ENCODE measurements at regions not wholly inside any gene's neighbourhood (a gene's known extent, or its start where the extent isn't known, plus 50 kb on each side); places are given as distances from the start of the nearest gene placed in this dataset.
"Not testable (repeated sequence)": the region's sequence is repeated elsewhere in the genome, so short reads cannot be mapped to it uniquely, and the experiment has no call there.

DNA sequence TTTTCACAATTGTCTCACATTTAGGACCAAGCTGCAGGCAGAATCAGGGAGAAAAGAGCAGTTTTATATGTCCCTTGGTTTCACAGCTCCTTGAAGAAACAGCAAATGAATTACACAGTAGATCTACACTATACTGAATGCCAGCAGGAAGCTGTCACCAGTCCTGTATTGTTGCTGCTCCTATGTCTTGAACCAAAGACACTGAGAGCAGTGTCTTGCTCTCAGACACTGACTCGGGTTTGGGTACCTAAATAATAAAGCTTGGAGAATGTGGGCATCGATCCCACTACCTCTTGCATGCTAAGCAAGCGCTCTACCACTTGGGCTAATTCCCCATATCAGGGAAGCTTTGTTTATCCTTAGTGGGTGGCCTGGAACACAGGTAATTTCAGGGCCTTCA lies 552.7 kb downstream of the PRIM2 start:
- DNase-seq = not testable (repeated sequence)

DNA sequence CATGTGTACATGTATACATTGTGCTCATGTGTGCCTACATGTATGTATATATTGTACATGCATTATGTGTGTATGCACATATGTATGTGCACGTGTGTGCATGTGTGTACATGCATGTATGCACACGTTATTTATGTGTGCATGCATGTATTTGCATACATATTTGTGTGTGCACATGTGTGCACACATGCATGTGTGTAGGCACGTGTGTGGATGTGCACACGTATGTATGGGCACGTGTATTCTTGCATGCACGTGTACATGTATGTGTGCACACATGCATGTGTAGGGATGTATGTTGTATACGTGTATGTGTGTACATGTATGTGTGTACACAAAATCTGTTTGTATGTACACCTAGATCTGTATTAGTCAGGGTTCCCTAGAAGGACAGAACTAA lies 556.0 kb downstream of the PRIM2 start:
- not testable (repeated sequence) for DNase-seq

DNA sequence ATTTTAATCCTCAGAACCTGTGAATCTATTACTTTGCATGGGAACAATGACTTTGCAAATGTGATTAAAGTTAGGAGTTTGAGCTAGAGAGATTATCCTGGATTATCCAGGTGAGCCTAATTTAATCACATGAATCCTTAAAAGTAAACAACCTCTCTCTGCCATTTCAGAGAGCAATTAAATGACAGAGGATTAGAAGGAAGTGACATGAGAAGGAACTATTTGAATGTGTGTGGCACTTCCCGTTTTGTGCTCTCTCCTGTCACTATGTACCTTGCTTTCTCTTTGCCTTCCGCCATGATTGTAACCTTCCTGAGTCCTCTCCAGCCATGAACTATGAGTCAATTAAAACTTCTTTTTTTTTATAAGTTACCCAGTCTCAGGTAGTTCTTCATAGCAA lies 559.2 kb downstream of the PRIM2 start:
- DNase-seq = not testable (repeated sequence)

DNA sequence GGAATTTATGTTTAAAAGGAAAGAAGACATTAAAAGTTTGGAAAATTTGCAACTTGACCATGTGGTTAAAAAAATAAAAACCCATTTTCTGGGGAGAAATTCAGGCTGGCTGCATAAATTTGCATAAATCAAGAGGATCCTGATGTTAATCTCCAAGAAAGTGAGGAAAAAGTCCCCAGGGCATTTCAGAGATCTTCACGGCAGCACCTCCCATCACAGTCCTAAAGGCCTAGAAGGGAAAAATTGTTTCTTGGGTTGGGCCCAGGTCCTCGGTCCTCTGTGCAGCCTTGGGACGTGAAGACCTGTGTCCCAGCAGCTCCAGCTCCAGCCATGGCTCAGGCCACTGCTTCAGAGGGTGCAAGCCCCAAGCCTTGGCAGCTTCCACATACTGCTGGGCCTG lies 560.3 kb downstream of the PRIM2 start:
- not testable (repeated sequence) for DNase-seq

DNA sequence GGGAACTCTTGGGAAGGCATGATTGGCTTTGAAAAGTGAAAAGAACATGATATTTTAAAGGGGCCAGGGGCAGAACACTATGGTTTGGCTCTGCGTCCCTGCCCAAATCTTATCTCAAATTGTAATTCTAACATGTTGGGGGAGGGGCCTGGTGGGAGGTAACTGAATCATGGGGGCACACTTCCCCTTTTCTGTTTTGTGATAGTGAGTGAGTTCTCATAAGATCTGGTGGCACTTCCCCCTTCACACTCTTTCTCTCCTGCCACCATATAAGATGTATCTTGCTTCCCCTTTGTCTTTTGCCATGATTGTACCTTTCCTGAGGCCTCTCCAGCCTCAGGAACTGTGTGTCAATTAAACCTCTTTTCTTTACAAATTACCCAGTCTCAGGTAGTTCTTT lies 561.4 kb downstream of the PRIM2 start:
- not testable (repeated sequence) for DNase-seq

DNA sequence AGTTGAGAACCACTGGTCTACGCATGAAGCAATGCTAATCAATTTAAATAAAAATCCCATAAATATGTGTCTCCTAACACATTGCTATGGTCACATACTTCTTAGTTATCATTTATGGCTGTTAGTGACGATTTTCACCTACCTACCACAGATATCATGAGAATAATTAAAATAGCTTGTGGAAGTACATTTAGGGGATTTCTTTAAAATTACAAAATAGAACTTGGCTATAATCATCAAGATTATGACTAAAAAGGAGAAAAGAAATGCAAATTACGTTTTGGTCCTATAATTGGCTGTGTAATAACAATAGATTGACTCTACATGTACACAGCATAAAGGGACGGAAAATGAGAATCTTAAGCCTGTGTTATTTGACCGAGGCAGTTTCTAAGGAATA lies 581.4 kb downstream of the PRIM2 start:
- not testable (repeated sequence) for DNase-seq

DNA sequence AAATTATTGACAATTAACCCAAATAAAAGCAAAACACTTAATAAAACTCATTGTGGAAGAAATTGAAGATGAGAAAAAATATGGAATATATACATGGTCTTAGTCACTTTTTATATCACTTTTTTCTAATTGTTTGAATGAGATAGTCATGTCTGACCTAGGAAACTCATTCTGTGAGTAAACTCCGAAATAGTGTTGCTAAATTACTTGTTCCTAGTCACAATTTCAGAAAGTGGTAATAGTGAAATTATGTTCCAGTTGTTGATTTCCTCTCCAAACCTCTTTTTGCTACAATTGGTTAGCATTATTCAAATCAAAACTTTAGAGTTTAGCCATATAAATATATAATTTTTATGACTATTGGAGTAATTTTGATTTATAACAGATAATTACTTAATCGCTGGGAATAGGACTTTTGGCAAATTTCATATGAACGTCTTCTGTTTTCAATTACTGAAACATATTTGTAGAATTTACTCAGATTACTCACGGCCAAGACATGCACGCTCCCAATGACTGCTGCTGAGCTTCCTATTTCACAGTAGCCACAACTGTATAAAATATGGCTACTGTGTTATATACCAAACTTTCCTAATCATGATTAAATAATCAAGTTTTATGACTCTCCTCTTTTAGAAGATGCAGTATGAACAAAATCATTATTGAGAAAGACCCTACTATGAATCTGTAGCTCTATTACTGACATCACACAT lies 583.4 kb downstream of the PRIM2 start:
- not testable (repeated sequence) for DNase-seq

DNA sequence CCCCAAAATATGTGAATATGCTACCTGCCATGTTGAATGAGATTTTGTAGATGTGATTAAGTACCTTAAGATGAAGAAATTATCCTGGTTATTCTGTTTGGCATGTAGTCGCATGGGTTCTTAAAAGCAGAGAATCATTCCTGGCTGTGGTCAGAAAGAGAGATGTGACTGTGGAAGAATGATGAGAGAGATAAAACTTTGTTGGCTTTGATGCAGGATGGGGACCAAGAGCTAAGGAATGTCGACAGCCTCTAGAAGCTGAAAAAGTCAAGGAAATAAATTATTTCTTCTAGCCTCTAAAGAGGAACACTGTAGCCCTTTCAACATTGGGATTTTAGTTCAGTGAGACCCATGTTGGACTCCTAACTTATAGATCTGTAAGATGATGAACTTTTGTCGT lies 584.0 kb downstream of the PRIM2 start:
- not testable (repeated sequence) for DNase-seq

DNA sequence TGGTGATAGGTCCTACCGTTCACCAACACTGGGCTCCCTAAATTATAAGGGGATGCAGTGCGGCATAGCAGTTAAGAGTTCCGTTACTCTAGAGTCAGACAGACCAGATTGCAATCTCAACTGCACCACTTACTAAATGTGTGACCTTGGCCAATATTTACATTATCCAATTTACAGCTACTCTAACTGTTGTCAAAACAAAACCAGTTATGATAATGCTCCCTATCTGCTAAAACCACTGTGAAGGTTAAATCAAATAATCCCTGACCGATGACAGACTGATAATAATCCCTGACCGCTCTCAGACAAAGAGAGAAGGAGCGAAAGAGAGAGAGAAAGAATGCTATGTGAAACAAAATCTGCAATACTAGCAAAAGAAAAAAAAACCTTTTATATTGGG lies 586.9 kb downstream of the PRIM2 start:
- DNase-seq = not testable (repeated sequence)

DNA sequence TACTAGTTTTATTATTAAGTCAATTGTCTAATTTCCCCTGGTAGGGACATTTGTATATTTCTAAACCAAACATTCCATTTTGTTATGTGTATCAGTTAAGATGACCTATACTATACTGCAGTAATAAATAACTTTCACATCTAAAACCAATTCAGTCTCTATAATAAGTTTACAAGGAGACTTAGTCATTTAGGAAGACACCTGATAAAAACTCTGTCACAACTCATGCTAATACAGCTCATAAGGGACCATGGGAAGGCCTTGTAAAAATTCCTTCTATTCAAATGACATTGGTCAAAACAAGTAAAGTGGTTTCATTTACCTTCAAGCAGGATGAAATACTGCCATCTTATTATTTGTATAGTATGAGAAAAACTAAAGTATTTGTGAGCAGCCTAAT lies 597.9 kb downstream of the PRIM2 start:
- not testable (repeated sequence) for DNase-seq

DNA sequence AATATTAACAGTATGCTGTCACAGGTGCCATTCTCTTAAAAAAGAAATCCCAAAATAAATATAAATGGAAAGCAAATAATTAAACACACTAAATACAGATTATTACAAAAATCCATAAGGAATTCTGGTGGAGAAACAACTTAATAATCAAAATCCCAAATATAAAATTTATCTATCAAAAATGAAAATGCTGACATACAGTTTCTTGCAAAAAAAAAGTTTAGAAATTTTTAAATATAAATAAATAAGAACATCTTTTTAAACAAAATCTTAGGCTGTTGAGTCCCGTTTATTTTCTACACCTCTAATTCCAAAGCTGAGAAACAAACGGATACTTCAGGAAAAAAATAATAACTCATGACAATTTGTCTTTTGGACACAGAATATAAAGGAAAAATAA lies 625.5 kb downstream of the PRIM2 start:
- not testable (repeated sequence) for DNase-seq

DNA sequence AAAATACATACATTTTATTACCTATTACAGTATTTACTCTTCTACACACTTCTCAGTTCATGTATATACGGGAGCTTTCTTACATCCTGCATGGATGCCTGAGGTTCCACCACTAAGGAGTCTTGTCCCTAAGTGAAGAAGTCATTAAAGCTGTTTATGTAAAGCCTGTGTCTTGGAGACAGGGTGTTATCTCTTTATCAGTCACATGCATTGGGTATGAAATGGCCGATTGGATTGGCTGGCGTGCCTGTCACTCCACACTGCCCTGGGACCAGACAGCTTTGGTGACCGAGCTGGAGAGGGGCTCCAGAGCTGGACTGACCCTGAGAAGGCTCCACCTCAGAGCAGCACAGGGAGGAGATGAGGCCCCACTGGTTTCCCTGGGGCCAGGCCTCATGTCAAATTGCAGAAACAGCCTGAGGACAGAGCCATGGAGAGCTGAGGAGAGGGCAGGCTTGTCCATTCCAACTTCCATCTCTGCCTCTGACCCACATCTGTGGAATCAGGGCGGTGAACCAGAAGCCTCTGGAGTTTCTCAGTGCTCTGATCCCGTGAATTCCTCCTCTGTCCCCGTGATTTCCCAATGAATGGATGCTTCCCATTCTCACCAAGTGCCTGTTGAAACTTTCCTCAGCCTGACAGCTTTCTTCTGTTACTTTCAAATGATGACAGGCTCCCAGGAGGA lies 628.8 kb downstream of the PRIM2 start:
- DNase-seq = not testable (repeated sequence)

DNA sequence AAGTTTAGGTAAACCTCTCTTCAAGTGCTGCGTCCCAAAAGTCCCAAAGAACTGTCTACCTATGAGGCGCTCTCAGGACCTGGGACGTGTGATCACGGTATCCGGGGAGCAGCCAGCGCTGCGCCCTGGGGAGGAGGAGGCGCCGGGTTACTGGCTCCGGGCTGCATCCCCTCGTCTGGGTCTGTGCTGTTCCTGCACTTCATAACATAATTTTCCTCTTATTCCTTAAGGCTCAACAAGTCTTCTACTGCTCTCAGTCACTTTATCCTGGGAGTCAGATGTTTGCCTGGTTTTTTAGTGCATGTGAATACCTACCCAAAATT lies 629.3 kb downstream of the PRIM2 start:
- not testable (repeated sequence) for DNase-seq

DNA sequence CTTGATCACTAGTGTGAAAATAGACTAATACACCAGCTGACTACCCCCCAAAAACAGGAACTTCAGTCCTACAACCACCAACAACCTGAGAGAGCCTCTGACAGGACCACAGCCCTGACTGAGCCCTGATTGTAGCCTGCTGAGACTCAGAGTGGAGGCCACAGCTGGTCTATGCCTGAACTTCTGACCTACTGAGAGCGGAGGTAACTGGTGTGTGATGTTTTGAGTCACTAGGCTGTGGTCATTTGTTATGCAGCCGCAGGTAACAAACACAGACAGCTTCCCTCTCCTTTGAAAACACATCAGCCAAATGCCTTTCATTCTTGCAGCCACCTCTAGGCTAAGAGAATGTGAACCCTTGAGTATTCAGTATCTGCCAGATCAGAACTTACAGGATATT lies 631.1 kb downstream of the PRIM2 start:
- DNase-seq = not testable (repeated sequence)

DNA sequence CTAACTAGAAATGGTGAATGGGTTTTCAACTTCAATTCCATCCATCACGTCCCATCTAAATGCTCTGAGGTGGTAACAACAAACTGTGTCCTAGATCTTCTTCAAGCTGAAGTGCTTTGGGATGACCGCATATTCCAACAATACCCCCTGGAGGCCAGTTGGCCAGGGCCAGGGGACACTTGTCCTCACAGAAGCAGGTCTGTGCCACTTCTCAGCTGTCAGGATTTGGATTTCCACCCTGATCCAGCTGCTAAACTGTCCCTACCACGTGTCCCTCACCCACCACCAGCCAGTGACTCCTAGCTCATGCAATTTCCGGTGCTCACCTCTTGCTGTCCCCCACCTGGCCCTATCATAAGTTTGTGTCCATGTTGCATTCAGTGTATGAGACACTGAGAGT lies 633.0 kb downstream of the PRIM2 start:
- DNase-seq = not testable (repeated sequence)

DNA sequence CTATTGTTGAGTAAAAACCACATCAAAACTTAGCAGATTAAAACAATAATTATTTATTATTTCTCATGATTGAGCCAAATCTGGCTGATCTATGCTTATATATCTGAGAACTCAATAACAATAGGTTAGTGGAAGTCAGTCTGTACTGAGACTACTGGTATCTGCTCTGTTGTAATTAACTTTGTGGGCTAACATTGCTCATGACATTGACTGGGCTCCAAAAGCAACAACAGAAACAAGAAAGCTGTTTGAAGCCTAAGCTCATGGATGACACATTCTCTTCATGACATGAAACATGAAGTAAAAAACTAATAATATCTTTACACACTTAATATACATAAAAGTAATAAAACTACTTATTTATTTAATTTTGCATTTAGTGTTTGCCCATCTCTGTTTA lies 649.3 kb downstream of the PRIM2 start:
- DNase-seq = not testable (repeated sequence)

DNA sequence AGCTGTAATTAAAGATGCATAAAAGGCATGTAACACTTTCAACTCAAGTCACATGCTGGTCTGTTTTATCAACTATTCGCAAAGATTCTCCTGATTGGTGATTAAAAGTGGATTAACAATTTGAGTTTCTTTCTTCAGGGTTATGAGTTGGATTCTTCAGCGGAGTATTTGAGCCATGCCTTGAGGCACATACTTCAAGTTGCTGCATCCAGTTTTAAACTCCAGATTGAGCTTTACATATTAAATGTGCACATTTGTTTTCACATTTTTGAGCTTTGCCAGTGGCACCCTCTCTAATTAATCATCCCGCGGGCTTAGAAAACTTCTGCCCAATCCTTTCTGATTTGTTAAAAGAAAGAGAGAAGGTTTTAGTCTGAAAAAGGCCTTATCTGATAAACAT lies 654.5 kb downstream of the PRIM2 start:
- DNase-seq = not testable (repeated sequence)

DNA sequence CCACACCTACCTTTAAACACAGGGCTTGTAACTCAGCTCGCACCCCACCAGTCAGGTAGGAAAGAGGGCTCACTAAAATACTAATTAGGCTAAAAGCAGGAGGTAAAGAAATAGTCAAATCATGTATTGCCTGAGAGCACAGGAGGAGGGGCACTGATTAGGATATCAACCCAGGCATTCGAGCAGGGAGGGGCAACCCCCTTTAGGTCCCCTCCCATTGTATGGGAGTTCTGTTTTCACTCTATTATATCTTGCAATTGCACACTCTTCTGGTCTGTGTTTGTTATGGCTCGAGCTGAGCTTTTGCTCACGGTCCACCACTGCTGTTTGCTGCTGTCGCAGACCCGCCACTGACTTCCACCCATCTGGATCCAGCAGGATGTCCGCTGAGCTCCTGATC lies 657.2 kb downstream of the PRIM2 start:
- no peak for DNase-seq

DNA sequence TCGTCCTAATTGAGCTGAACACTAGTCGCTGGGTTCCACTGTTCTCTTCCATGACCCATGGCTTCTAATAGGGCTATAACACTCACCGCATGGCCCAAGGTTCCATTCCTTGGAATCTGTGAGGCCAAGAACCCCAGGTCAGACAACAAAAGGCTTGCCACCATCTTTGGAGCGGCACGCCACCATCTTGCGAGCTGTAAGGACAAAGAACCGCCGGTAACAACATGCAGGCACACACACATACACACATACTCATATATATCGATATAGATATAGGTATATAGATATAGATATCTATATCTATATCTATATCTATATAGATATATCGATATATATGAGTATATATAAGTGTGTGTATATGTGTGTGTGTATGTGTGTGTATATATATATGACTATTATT lies 657.7 kb downstream of the PRIM2 start:
- not testable (repeated sequence) for DNase-seq

DNA sequence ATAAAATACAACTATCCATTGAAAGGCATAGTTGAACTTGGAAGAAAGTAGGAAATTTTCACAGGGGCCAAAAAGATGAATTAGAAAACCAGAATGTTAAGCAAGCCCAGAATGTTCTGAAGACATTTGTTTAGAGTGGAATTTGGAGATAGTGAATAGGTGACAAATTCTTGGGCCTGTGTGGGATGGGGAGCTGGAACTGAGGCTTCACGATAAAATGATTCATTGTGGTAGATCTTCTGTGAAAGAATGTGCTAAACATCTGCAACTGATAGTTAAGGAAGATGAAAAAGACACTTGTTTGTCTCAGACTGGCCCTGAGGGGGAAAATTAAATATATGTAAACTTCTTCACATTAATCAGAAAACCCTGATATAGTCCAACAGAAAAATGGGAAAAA lies 658.9 kb downstream of the PRIM2 start:
- not testable (repeated sequence) for DNase-seq

DNA sequence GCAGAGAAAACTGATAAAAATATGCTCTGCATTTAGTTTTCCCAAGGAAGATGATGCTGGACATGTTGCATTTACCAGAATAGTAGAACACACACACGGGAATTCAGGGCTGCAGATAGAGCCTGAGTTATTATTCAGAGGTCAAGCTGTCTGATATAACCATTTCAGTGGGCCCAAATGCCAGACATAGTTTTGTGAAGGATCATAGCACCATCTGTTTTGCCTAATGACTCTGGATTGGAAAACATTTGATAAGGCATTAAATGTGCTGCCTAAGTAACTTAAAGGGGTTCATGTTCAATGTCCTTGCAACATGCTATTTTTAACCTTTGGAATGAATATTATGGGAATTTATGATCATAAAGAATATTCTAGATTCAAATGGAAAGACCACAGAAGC lies 666.2 kb downstream of the PRIM2 start:
- not testable (repeated sequence) for DNase-seq

DNA sequence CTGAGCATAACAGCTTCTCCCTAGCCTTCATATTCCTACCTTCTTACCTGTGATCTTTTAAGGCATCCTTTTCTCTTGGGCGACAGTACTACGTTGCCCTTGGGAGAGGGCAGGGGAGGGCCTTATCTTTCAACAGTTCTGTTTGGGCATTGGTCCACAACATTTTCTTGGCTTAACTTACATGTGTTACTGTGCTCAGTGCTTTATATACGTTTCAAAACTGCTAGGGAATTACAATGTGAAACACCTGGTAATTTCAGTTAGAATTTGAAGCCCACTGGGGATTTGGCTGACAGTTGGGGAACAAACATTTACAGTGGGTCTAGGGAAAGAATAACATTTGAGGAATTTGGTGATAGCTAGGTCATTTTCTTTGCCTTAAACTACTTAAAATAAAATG lies 667.1 kb downstream of the PRIM2 start:
- DNase-seq = not testable (repeated sequence)

DNA sequence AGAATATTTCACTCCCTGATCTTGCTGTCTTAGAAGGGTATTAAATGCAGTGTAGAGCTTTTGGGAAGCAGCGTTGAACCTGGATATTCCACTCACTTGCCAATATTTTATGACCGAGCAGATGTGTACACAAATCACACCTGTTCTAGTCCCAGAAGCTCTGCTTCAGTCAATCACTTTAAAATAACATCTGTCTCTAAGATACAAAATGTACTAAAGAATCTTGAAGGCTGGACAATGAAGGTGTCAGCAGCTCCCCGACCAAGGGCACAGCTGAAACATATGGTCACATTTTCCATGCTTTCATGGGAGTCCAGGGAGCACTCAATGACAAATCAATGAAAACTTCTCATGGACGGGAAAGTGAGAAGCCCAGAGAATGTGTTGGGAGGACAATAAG lies 668.3 kb downstream of the PRIM2 start:
- peak; percentile 50 for DNase-seq

DNA sequence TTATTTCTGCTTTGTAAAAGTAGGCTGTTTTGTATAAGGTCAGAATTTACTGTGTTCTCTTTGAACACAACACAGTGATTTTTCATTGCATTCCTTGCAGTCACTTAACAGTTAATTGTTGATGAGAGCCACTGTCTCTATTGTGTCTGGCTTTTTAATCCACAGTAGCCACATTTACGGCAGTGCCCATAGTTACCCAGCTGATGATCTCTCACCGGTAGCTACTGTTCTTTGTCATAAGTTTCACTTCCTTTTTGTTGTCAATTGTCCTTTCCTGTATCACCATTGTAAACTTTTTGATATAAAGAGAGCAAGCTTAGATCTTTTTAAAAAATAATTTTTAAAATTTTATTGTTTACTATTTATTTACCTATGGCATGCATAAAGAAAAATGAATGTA lies 669.2 kb downstream of the PRIM2 start:
- DNase-seq = not testable (repeated sequence)

Data from NCI-H2081 treated with DMSO at 0.1 percent for 48 hours (cell line).